Glomerular endothelial cell (primary cell): ENCODE measurements at regions not wholly inside any gene's neighbourhood (a gene's known extent, or its start where the extent isn't known, plus 50 kb on each side); places are given as distances from the start of the nearest gene placed in this dataset.

Experiments
- DNase-seq: peaks from one replicate; pipeline ENCODE4 v3.0.0-alpha.2; 2011; ENCODE audit warnings: low read depth, low spot score; ENCODE audit errors: extremely low read depth

GRCh38 chr4:34534916-34535315 is 1709.4 kb downstream of the ARAP2 start:
- DNase-seq: no peak

GRCh38 chr4:34566091-34566490 is 1678.2 kb downstream of the ARAP2 start:
- no peak for DNase-seq

- no peak for DNase-seq
Observed at GRCh38 chr4:34572026-34572425, 1672.3 kb downstream of the ARAP2 start.

- no peak for DNase-seq
Observed at GRCh38 chr4:34615315-34615714, 1629.0 kb downstream of the ARAP2 start.

GRCh38 chr4:34619531-34620162 is 1624.7 kb downstream of the ARAP2 start:
- DNase-seq: no peak

GRCh38 chr4:34628471-34628870 is 1615.8 kb downstream of the ARAP2 start:
- no peak for DNase-seq

- no peak for DNase-seq
Observed at GRCh38 chr4:34629451-34629850, 1614.9 kb downstream of the ARAP2 start.

- DNase-seq: no peak
Observed at GRCh38 chr4:34633241-34633640, 1611.1 kb downstream of the ARAP2 start.

GRCh38 chr4:34636623-34637022 is 1607.7 kb downstream of the ARAP2 start:
- no peak for DNase-seq

GRCh38 chr4:34643476-34643875 is 1600.8 kb downstream of the ARAP2 start:
- no peak for DNase-seq

- no peak for DNase-seq
Observed at GRCh38 chr4:34644579-34645115, 1599.7 kb downstream of the ARAP2 start.

- DNase-seq: no peak
Observed at GRCh38 chr4:34649716-34650115, 1594.6 kb downstream of the ARAP2 start.

- DNase-seq: no peak
Observed at GRCh38 chr4:34664051-34664450, 1580.3 kb downstream of the ARAP2 start.

- DNase-seq: no peak
Observed at GRCh38 chr4:34676400-34676799, 1567.9 kb downstream of the ARAP2 start.

GRCh38 chr4:34678431-34678830 is 1565.9 kb downstream of the ARAP2 start:
- no peak for DNase-seq

- no peak for DNase-seq
Observed at GRCh38 chr4:34679228-34679627, 1565.1 kb downstream of the ARAP2 start.

GRCh38 chr4:34709564-34709963 is 1534.8 kb downstream of the ARAP2 start:
- DNase-seq: no peak

GRCh38 chr4:34718576-34719245 is 1525.6 kb downstream of the ARAP2 start:
- no peak for DNase-seq

- no peak for DNase-seq
Observed at GRCh38 chr4:34720571-34720970, 1523.7 kb downstream of the ARAP2 start.

- no peak for DNase-seq
Observed at GRCh38 chr4:34721835-34722234, 1522.5 kb downstream of the ARAP2 start.

GRCh38 chr4:34723605-34724004 is 1520.7 kb downstream of the ARAP2 start:
- DNase-seq: no peak

GRCh38 chr4:34724491-34724890 is 1519.8 kb downstream of the ARAP2 start:
- DNase-seq: no peak
